HepG2 (cell line): ENCODE measurements at regions not wholly inside any gene's neighbourhood (a gene's known extent, or its start where the extent isn't known, plus 50 kb on each side); places are given as distances from the start of the nearest gene placed in this dataset.

Experiments
- ATAC-seq: fragments of 200-7000 bp; cut with Tn5 transposase; 3 replicates; pipeline ENCODE4 v1.9.1; 2020; ENCODE audit warnings: mild to moderate bottlenecking, moderate library complexity
- BruUV-seq: library from RNA; stranded (reverse); fragments of 400-500 nt; replicated peaks from 2 replicates; lab custom pipeline; 2021; lab: Mats Ljungman, UMichigan
- CTCF ChIA-PET: fragments of 300-600 bp; formaldehyde crosslinking; extraction: SDS; loops from one replicate; lab custom pipeline; 2021; ENCODE audit warnings: low total read pairs, inconsistent platforms, low intra/inter-chr PET ratio; lab: Yijun Ruan, JAX
- POLR2A ChIA-PET: fragments of 350-600 bp; sonication (Branson Sonifier 250); formaldehyde crosslinking; loops from one replicate; lab custom pipeline; 2020; ENCODE audit warnings: antibody characterized with exemption, inconsistent platforms; lab: Yijun Ruan, JAX
- DNase-seq: peaks from one replicate; pipeline ENCODE4 v3.0.0-alpha.2; 2015; ENCODE audit warnings: low spot score
- FAIRE-seq: peaks from 3 replicates; lab custom pipeline; 2011; peaks lifted over from hg19 to GRCh38; lab: Jason Lieb, UNC
- H2AFZ ChIP-seq: one replicate; pipeline ENCODE4 v1.6.1; 2011; ENCODE audit warnings: low read length, inconsistent platforms
- H3K27ac ChIP-seq: fragments of 300-600 bp; 3 replicates; pipeline ENCODE4 v1.8.0; 2011; ENCODE audit warnings: mixed run types, mild to moderate bottlenecking, mixed read lengths, low read length, inconsistent platforms; ENCODE audit not compliant: insufficient read depth; ENCODE audit errors: extremely low read length
- H3K27me3 ChIP-seq, 2 experiments: fragments of 200-600 bp in 1 of 2; 2 replicates in 1 of 2; 3 replicates in 1 of 2; pipeline versions ENCODE4 v1.6.0 to v1.8.0; 2011; ENCODE audit warnings: low read length in 2 of 2, mild to moderate bottlenecking in 2 of 2, moderate library complexity in 2 of 2, inconsistent platforms in 1 of 2; ENCODE audit not compliant: insufficient read depth in 2 of 2, control insufficient read depth in 1 of 2
- H3K36me3 ChIP-seq, 2 experiments: fragments of 200-600 bp in 1 of 2; replicated peaks in 1 of 2; 2 replicates in 1 of 2; 3 replicates in 1 of 2; pipeline versions ENCODE4 v1.5.1 to v1.8.0; 2011; ENCODE audit warnings: low read length in 2 of 2, inconsistent platforms in 1 of 2; ENCODE audit not compliant: insufficient read depth in 2 of 2, control insufficient read depth in 1 of 2
- H3K4me1 ChIP-seq: 2 replicates; pipeline ENCODE4 v1.5.1; 2012; ENCODE audit warnings: low read length, inconsistent platforms; ENCODE audit not compliant: insufficient read depth
- H3K4me2 ChIP-seq: 2 replicates; pipeline ENCODE4 v1.6.0; 2011; ENCODE audit warnings: low read depth, low read length, inconsistent platforms
- H3K4me3 ChIP-seq, 3 experiments: fragments of 200-600 bp in 1 of 3; sonication (generic), shearing (Covaris generic) in 1 of 3; replicated peaks in 1 of 3; 2 replicates each; pipeline ENCODE4 v1.5.1; 2011 to 2016; ENCODE audit warnings: low read length in 3 of 3, inconsistent platforms in 2 of 3, low read depth in 2 of 3, mild to moderate bottlenecking in 2 of 3, control low read depth in 1 of 3, mixed read lengths in 1 of 3; ENCODE audit not compliant: insufficient read depth in 1 of 3
- H3K79me2 ChIP-seq: one replicate; pipeline ENCODE4 v1.6.1; 2011; ENCODE audit warnings: low read length, inconsistent platforms; ENCODE audit not compliant: insufficient read depth
- H3K9ac ChIP-seq: 2 replicates; pipeline ENCODE4 v1.6.0; 2011; ENCODE audit warnings: mild to moderate bottlenecking, low read depth, low read length, inconsistent platforms; ENCODE audit not compliant: insufficient read depth
- H3K9me3 ChIP-seq: 2 replicates; pipeline ENCODE4 v1.5.1; 2012; ENCODE audit warnings: mild to moderate bottlenecking, low read length
- H4K20me1 ChIP-seq: 2 replicates; pipeline ENCODE4 v1.6.0; 2011; ENCODE audit warnings: inconsistent platforms, mild to moderate bottlenecking, low read length, moderate library complexity; ENCODE audit not compliant: insufficient read depth
- HOXA9 ChIP-seq: sonication (generic); formaldehyde crosslinking; IDR thresholded peaks from 2 replicates; pipeline ENCODE4 v1.8.1; 2022; ENCODE audit warnings: missing genetic modification reagents, mild to moderate bottlenecking, moderate library complexity, borderline replicate concordance
- KLF15 ChIP-seq: sonication (generic); formaldehyde crosslinking; IDR thresholded peaks from 2 replicates; pipeline ENCODE4 v1.8.1; 2023; ENCODE audit warnings: borderline replicate concordance, mild to moderate bottlenecking, inconsistent platforms, missing genetic modification reagents, mixed read lengths
- KLF16 ChIP-seq, 2 experiments: sonication (generic) in 1 of 2; formaldehyde crosslinking in 1 of 2; IDR thresholded peaks; 2 replicates each; pipeline versions ENCODE4 v1.6.1 to v1.8.0; 2016 to 2023; ENCODE audit warnings: missing genetic modification reagents in 2 of 2, missing compliant biosample characterization in 1 of 2
- PRMT3 ChIP-seq: sonication (generic); formaldehyde crosslinking; IDR thresholded peaks from 2 replicates; pipeline ENCODE4 v1.8.1; 2022; ENCODE audit warnings: low read depth, mild to moderate bottlenecking, moderate library complexity, missing genetic modification reagents, borderline replicate concordance
- SMC3 ChIP-seq: IDR thresholded peaks from 2 replicates; pipeline ENCODE4 v1.6.1; 2011; ENCODE audit warnings: low read length, improper control_type of control experiment
- TSC22D2 ChIP-seq: sonication (generic); formaldehyde crosslinking; IDR thresholded peaks from 2 replicates; pipeline ENCODE4 v1.5.1; 2020; ENCODE audit warnings: missing genetic modification reagents, mild to moderate bottlenecking, borderline replicate concordance
- U2AF2 ChIP-seq: fragments of 200-400 bp; formaldehyde crosslinking; IDR thresholded peaks from 2 replicates; pipeline ENCODE4 v1.6.1; 2017; ENCODE audit warnings: low read depth, mild to moderate bottlenecking, low read length
- ZNF121 ChIP-seq: sonication (generic); formaldehyde crosslinking; IDR thresholded peaks from 2 replicates; pipeline ENCODE4 v1.5.0; 2020; ENCODE audit warnings: mild to moderate bottlenecking, missing genetic modification reagents
- ZNF20 ChIP-seq: sonication (generic); formaldehyde crosslinking; IDR thresholded peaks from 2 replicates; pipeline ENCODE4 v1.4.0; 2020; ENCODE audit warnings: mild to moderate bottlenecking, moderate library complexity, missing genetic modification reagents
- ZNF235 ChIP-seq: sonication (generic); formaldehyde crosslinking; IDR thresholded peaks from 2 replicates; pipeline ENCODE4 v1.8.1; 2023; ENCODE audit warnings: mild to moderate bottlenecking, missing genetic modification reagents, borderline replicate concordance
- ZNF382 ChIP-seq: sonication (generic); formaldehyde crosslinking; IDR thresholded peaks from 2 replicates; pipeline ENCODE4 v1.5.0; 2020; ENCODE audit warnings: missing genetic modification reagents, mild to moderate bottlenecking, borderline replicate concordance
- ZNF431 ChIP-seq: sonication (generic); formaldehyde crosslinking; IDR thresholded peaks from 2 replicates; pipeline ENCODE4 v1.9.0; 2022; ENCODE audit warnings: missing genetic modification reagents, low read depth, mild to moderate bottlenecking, borderline replicate concordance
- ZNF670 ChIP-seq: sonication (generic); formaldehyde crosslinking; IDR thresholded peaks from 2 replicates; pipeline ENCODE4 v1.8.0; 2022; ENCODE audit warnings: mild to moderate bottlenecking, missing genetic modification reagents, borderline replicate concordance
- ZZZ3 ChIP-seq: sonication (generic); formaldehyde crosslinking; IDR thresholded peaks from 2 replicates; pipeline ENCODE4 v1.4.0; 2020; ENCODE audit warnings: missing genetic modification reagents, mild to moderate bottlenecking, borderline replicate concordance
- WGBS: methylation state at CpG from one replicate; pipeline ENCODE4 v1.1.6; 2017; ENCODE audit warnings: low lambda C conversion rate; 5-methylcytosine and 5-hydroxymethylcytosine counted together
- in situ Hi-C: cut with HindIII; loops from 2 replicates; pipeline ENCODE4 v1.10.0; 2017; ENCODE audit warnings: low pct_unique_long_range_greater_than_20kb; ENCODE audit not compliant: extremely low pct_ligation_motif_present
- intact Hi-C: fragments of 100-400 bp; cut with micrococcal nuclease; formaldehyde crosslinking; loops from one replicate; pipeline ENCODE4 v1.10.0; 2022; ENCODE audit not compliant: unreplicated experiment
- TF ChIP-seq, protein P1 (sequence below): sonication (generic); formaldehyde crosslinking; conservative IDR thresholded peaks from 2 replicates; pipeline ENCODE4 v1.4.0; 2020; ENCODE audit warnings: mild to moderate bottlenecking, missing genetic modification reagents, moderate library complexity

DNA sequence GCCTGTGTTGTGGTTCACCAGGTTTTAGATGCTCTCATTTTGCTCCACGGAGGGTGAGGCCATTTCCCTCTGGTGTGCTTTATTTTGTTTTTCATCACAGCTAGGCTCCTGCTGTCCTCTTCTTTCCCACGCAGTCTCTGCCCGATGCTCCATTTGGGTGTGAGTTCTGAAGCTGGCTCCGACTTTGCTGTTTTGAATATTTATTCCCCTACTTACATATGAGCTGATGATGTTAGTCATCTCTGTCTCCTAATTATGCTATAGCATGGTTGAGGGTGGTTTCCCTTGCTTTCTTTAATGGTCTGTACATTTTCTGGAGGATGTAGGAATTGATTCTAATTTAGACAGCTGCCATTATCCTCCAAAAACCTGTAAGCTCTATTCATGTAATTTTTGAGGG lies 168.1 kb upstream of the MYRIP start:
- H3K9me3 ChIP-seq: no peaks in the 10 kb centered on the region
- H3K4me1 ChIP-seq: no peaks in the 10 kb centered on the region
- intact Hi-C loops: no loop called here
- in situ Hi-C loops: no loop called here
- BruUV-seq: no TSS peak
- no peaks in the 10 kb centered on the region for H3K27me3 ChIP-seq
- ChIA-PET CTCF (no interaction called here), POLR2A (no interaction called here)
- no peak overlapping the region for H3K4me2 ChIP-seq
- no peak overlapping the region for H3K27ac ChIP-seq
- DNase-seq: no peak
- no peak for ATAC-seq
- no peak overlapping the region for H3K9ac ChIP-seq
- H4K20me1 ChIP-seq: no peaks in the 10 kb centered on the region
- WGBS: 45% methylated on average over 4 of the region's 4 CpGs
- H3K4me3 ChIP-seq: no peak overlapping the region
- no peak overlapping the region for H2AFZ ChIP-seq
- no peak for FAIRE-seq
- no peaks in the 10 kb centered on the region for H3K79me2 ChIP-seq
- TF ChIP-seq KLF16 (CRISPR knock-in tag; IDR thresholded peaks at IDR 0.05): no peak
- no peak for TF ChIP-seq TSC22D2
- no peak for TF ChIP-seq ZNF20
- TF ChIP-seq SMC3: no peak
- TF ChIP-seq PRMT3 (CRISPR knock-in tag): no peak
- TF ChIP-seq U2AF2: no peak
- TF ChIP-seq ZNF431 (CRISPR knock-in tag): no peak
- TF ChIP-seq, all 625 proteins: peak for 0
- no peaks in the 10 kb centered on the region for H3K36me3 ChIP-seq

DNA sequence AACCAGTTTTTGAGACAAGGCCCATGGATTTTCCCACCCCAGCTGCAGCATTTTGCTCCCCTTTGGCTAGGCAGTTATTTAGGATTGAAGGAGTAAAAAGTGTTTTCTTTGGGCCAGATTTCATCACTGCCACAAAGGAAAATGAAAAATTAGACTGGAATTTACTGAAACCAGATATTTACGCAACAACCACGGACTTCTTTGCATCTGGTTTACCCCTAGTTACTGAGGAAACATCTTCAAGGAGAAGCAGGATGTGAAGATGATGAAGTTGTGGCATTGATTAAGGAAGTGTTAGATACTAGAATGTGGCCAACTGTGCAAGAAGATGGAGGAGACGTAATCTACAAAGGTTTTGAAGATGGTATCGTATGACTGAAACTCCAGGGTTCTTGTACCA lies 165.2 kb upstream of the MYRIP start:
- FAIRE-seq (no peak), DNase-seq (no peak), ATAC-seq (no peak)
- POLR2A ChIA-PET: no interaction called here
- Histone ChIP-seq H3K4me3 (no peak overlapping the region), H3K4me1 (no peaks in the 10 kb centered on the region), H3K27me3 (no peaks in the 10 kb centered on the region), H3K36me3 (no peaks in the 10 kb centered on the region), H3K4me2 (no peak overlapping the region), H3K27ac (no peak overlapping the region), H3K9ac (no peak overlapping the region), H2AFZ (no peak overlapping the region), H3K9me3 (no peaks in the 10 kb centered on the region), H3K79me2 (no peaks in the 10 kb centered on the region), H4K20me1 (no peaks in the 10 kb centered on the region)
- CTCF ChIA-PET: no interaction called here
- WGBS: 21% methylated on average over 4 of the region's 4 CpGs
- intact Hi-C loops (no loop called here), in situ Hi-C loops (no loop called here)
- BruUV-seq: no TSS peak
- TF ChIP-seq ZNF670 (CRISPR knock-in tag): no peak
- no peak for TF ChIP-seq ZNF121 (CRISPR knock-in tag)
- no peak for TF ChIP-seq ZNF382
- TF ChIP-seq ZNF235 (CRISPR knock-in tag): no peak
- no peak for TF ChIP-seq HOXA9
- no peak for TF ChIP-seq KLF15 (CRISPR knock-in tag)
- no peak for TF ChIP-seq ZZZ3
- TF ChIP-seq, protein P1, sequence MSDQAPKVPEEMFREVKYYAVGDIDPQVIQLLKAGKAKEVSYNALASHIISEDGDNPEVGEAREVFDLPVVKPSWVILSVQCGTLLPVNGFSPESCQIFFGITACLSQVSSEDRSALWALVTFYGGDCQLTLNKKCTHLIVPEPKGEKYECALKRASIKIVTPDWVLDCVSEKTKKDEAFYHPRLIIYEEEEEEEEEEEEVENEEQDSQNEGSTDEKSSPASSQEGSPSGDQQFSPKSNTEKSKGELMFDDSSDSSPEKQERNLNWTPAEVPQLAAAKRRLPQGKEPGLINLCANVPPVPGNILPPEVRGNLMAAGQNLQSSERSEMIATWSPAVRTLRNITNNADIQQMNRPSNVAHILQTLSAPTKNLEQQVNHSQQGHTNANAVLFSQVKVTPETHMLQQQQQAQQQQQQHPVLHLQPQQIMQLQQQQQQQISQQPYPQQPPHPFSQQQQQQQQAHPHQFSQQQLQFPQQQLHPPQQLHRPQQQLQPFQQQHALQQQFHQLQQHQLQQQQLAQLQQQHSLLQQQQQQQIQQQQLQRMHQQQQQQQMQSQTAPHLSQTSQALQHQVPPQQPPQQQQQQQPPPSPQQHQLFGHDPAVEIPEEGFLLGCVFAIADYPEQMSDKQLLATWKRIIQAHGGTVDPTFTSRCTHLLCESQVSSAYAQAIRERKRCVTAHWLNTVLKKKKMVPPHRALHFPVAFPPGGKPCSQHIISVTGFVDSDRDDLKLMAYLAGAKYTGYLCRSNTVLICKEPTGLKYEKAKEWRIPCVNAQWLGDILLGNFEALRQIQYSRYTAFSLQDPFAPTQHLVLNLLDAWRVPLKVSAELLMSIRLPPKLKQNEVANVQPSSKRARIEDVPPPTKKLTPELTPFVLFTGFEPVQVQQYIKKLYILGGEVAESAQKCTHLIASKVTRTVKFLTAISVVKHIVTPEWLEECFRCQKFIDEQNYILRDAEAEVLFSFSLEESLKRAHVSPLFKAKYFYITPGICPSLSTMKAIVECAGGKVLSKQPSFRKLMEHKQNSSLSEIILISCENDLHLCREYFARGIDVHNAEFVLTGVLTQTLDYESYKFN (CRISPR knock-in tag): no peak
